Tongue (tissue), 1 donor: ENCODE measurements at regions not wholly inside any gene's neighbourhood (a gene's known extent, or its start where the extent isn't known, plus 50 kb on each side); places are given as distances from the start of the nearest gene placed in this dataset.

ENCODE experiments used
- DNase-seq: peaks from one replicate; pipeline ENCODE4 v3.0.0-alpha.2; 2015

- DNase-seq = no peak
These were observed 151.2 kb downstream of the FGF9 start for GRCh38 chr13:21822029-21822428.

- no peak for DNase-seq
These were observed 152.5 kb downstream of the FGF9 start for GRCh38 chr13:21823416-21823815.

- no peak for DNase-seq
These were observed 153.1 kb downstream of the FGF9 start for GRCh38 chr13:21823949-21824348.

GRCh38 chr13:21825186-21825585 is 154.3 kb downstream of the FGF9 start:
- DNase-seq = no peak

- no peak for DNase-seq
These were observed 154.9 kb downstream of the FGF9 start for GRCh38 chr13:21825801-21826200.

- no peak for DNase-seq
These were observed 155.5 kb downstream of the FGF9 start for GRCh38 chr13:21826214-21827015.

- no peak for DNase-seq
These were observed 160.9 kb downstream of the FGF9 start for GRCh38 chr13:21831654-21832324.

GRCh38 chr13:21833921-21834320 is 163.0 kb downstream of the FGF9 start:
- no peak for DNase-seq

- DNase-seq = no peak
These were observed 163.6 kb downstream of the FGF9 start for GRCh38 chr13:21834521-21834920.

GRCh38 chr13:21837288-21837687 is 166.4 kb downstream of the FGF9 start:
- no peak for DNase-seq

GRCh38 chr13:21837841-21838551 is 167.1 kb downstream of the FGF9 start:
- DNase-seq = no peak

GRCh38 chr13:21846605-21847004 is 175.7 kb downstream of the FGF9 start:
- DNase-seq = no peak

GRCh38 chr13:21849323-21849722 is 178.4 kb downstream of the FGF9 start:
- DNase-seq = peak; percentile 45

- DNase-seq = no peak
These were observed 179.4 kb downstream of the FGF9 start for GRCh38 chr13:21850013-21851006.

- no peak for DNase-seq
These were observed 181.2 kb downstream of the FGF9 start for GRCh38 chr13:21852043-21852442.

GRCh38 chr13:21853779-21854178 is 182.9 kb downstream of the FGF9 start:
- no peak for DNase-seq

- DNase-seq = no peak
These were observed 197.9 kb downstream of the FGF9 start for GRCh38 chr13:21868823-21869222.

- no peak for DNase-seq
These were observed 200.5 kb downstream of the FGF9 start for GRCh38 chr13:21871382-21871781.

- DNase-seq = no peak
These were observed 201.0 kb downstream of the FGF9 start for GRCh38 chr13:21871919-21872318.

- no peak for DNase-seq
These were observed 201.9 kb downstream of the FGF9 start for GRCh38 chr13:21872795-21873194.

- no peak for DNase-seq
These were observed 204.2 kb downstream of the FGF9 start for GRCh38 chr13:21875116-21875515.
